Astrocyte (in vitro differentiated cells and primary cell): ENCODE measurements at regions not wholly inside any gene's neighbourhood (a gene's known extent, or its start where the extent isn't known, plus 50 kb on each side); places are given as distances from the start of the nearest gene placed in this dataset.
A peak's percentile ranks its signal among the peaks of the same experiment; 100 is the strongest.

Experiments
- DNase-seq: peaks from one replicate; pipeline ENCODE4 v3.0.0-alpha.2; 2010; ENCODE audit warnings: low read depth
- FAIRE-seq: peaks from 2 replicates; lab custom pipeline; 2011; peaks lifted over from hg19 to GRCh38; lab: Jason Lieb, UNC
- H2AFZ ChIP-seq: 2 replicates; pipeline ENCODE4 v1.6.0; 2012; ENCODE audit warnings: low read depth, low read length, inconsistent platforms
- H3K27ac ChIP-seq: 2 replicates; pipeline ENCODE4 v1.5.1; 2011; ENCODE audit warnings: low read depth, low read length, inconsistent platforms
- H3K27me3 ChIP-seq: 2 replicates; pipeline ENCODE4 v1.6.0; 2011; ENCODE audit warnings: low read length, inconsistent platforms; ENCODE audit not compliant: insufficient read depth
- H3K36me3 ChIP-seq: 2 replicates; pipeline ENCODE4 v1.5.1; 2011; ENCODE audit warnings: low read length, inconsistent platforms; ENCODE audit not compliant: insufficient read depth
- H3K4me1 ChIP-seq: 2 replicates; pipeline ENCODE4 v1.5.1; 2011; ENCODE audit warnings: low read length, inconsistent platforms; ENCODE audit not compliant: insufficient read depth
- H3K4me2 ChIP-seq: 2 replicates; pipeline ENCODE4 v1.6.0; 2012; ENCODE audit warnings: low read length, inconsistent platforms
- H3K4me3 ChIP-seq: 2 replicates; pipeline ENCODE4 v1.5.1; 2011; ENCODE audit warnings: low read depth, mild to moderate bottlenecking, low read length, inconsistent platforms; ENCODE audit not compliant: insufficient read depth
- H3K79me2 ChIP-seq: 2 replicates; pipeline ENCODE4 v1.6.0; 2012; ENCODE audit warnings: mild to moderate bottlenecking, low read length, inconsistent platforms; ENCODE audit not compliant: insufficient read depth
- H3K9ac ChIP-seq: 2 replicates; pipeline ENCODE4 v1.6.0; 2012; ENCODE audit warnings: mild to moderate bottlenecking, low read length, inconsistent platforms
- H3K9me3 ChIP-seq: 2 replicates; pipeline ENCODE4 v1.5.1; 2012; ENCODE audit warnings: low read depth, mild to moderate bottlenecking, low read length, inconsistent platforms; ENCODE audit not compliant: insufficient read depth
- H4K20me1 ChIP-seq: 2 replicates; pipeline ENCODE4 v1.6.0; 2012; ENCODE audit warnings: low read length, inconsistent platforms; ENCODE audit not compliant: insufficient read depth
- H3K27ac Mint-ChIP-seq: one replicate; pipeline ENCODE4 v1.8.0; 2021; ENCODE audit warnings: mild to moderate bottlenecking, mixed read lengths; ENCODE audit not compliant: unreplicated experiment
- H3K27me3 Mint-ChIP-seq: one replicate; pipeline ENCODE4 v1.8.0; 2021; ENCODE audit warnings: low read depth, mixed read lengths; ENCODE audit not compliant: unreplicated experiment
- H3K36me3 Mint-ChIP-seq: one replicate; pipeline ENCODE4 v1.8.0; 2021; ENCODE audit warnings: low read depth, mixed read lengths; ENCODE audit not compliant: unreplicated experiment
- H3K4me1 Mint-ChIP-seq: one replicate; pipeline ENCODE4 v1.8.0; 2021; ENCODE audit warnings: low read depth, mixed read lengths; ENCODE audit not compliant: unreplicated experiment
- H3K4me3 Mint-ChIP-seq: one replicate; pipeline ENCODE4 v1.8.0; 2021; ENCODE audit warnings: mild to moderate bottlenecking, moderate library complexity, mixed read lengths; ENCODE audit not compliant: unreplicated experiment
- H3K9me3 Mint-ChIP-seq: one replicate; pipeline ENCODE4 v1.8.0; 2021; ENCODE audit warnings: mild to moderate bottlenecking, mixed read lengths; ENCODE audit not compliant: unreplicated experiment
- EZH2 ChIP-seq: IDR thresholded peaks from 2 replicates; pipeline ENCODE4 v1.6.1; 2012; ENCODE audit warnings: mild to moderate bottlenecking, low read length, inconsistent platforms; ENCODE audit not compliant: insufficient read depth
- TF ChIP-seq, protein P1 (sequence below): IDR thresholded peaks from 2 replicates; pipeline ENCODE4 v1.5.1; 2011; ENCODE audit warnings: low read depth, mild to moderate bottlenecking, inconsistent platforms, low read length, moderate library complexity; ENCODE audit not compliant: insufficient read depth

DNA sequence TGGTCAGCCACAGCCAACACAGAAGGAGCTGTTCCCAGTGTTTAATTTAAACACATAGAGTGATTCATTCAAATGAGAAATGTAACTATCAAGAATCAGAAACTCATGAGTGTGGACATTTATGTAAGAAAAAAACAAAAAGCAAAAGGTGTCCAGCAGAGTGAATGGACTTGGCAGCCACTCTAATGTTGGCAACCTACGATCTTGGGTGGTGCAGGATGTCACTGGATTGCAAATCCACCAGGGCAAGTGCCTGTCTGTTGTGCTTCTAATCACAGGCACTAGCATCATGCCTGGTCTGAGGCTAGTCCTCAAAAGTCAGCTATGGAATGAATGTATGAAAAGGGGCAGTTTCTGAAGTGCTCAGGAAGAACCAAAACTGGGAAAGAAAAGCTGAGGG, 277.7 kb upstream of the CLNK start:
- no peak for DNase-seq
- Mint-ChIP-seq H3K36me3 (no peaks in the 10 kb centered on the region), H3K4me3 (no peak overlapping the region), H3K9me3 (no peaks in the 10 kb centered on the region), H3K4me1 (no peaks in the 10 kb centered on the region), H3K27me3 (peaks cover 28% of the 10 kb centered on the region), H3K27ac (no peak overlapping the region)
- no peak for TF ChIP-seq EZH2
- TF ChIP-seq, protein P1, sequence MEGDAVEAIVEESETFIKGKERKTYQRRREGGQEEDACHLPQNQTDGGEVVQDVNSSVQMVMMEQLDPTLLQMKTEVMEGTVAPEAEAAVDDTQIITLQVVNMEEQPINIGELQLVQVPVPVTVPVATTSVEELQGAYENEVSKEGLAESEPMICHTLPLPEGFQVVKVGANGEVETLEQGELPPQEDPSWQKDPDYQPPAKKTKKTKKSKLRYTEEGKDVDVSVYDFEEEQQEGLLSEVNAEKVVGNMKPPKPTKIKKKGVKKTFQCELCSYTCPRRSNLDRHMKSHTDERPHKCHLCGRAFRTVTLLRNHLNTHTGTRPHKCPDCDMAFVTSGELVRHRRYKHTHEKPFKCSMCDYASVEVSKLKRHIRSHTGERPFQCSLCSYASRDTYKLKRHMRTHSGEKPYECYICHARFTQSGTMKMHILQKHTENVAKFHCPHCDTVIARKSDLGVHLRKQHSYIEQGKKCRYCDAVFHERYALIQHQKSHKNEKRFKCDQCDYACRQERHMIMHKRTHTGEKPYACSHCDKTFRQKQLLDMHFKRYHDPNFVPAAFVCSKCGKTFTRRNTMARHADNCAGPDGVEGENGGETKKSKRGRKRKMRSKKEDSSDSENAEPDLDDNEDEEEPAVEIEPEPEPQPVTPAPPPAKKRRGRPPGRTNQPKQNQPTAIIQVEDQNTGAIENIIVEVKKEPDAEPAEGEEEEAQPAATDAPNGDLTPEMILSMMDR = no peak
- no peaks in the 10 kb centered on the region for H4K20me1 ChIP-seq
- H3K79me2 ChIP-seq = no peaks in the 10 kb centered on the region
- no peaks in the 10 kb centered on the region for H3K36me3 ChIP-seq
- no peak overlapping the region for H3K4me2 ChIP-seq
- H3K9me3 ChIP-seq = no peaks in the 10 kb centered on the region
- no peak overlapping the region for H3K27ac ChIP-seq
- H3K4me3 ChIP-seq = no peak overlapping the region
- H3K4me1 ChIP-seq = peaks cover 4% of the 10 kb centered on the region
- H3K27me3 ChIP-seq = no peaks in the 10 kb centered on the region
- no peak overlapping the region for H2AFZ ChIP-seq
- no peak overlapping the region for H3K9ac ChIP-seq
- FAIRE-seq = no peak

GRCh38 chr4:10960389-10960788, 275.8 kb upstream of the CLNK start:
- Mint-ChIP-seq H3K4me3 (no peak overlapping the region), H3K27me3 (peaks cover 28% of the 10 kb centered on the region), H3K9me3 (no peaks in the 10 kb centered on the region), H3K4me1 (no peaks in the 10 kb centered on the region), H3K27ac (no peak overlapping the region), H3K36me3 (no peaks in the 10 kb centered on the region)
- no peaks in the 10 kb centered on the region for H3K9me3 ChIP-seq
- H3K4me3 ChIP-seq = no peak overlapping the region
- no peaks in the 10 kb centered on the region for H4K20me1 ChIP-seq
- no peak for DNase-seq
- no peak overlapping the region for H3K27ac ChIP-seq
- H3K27me3 ChIP-seq = no peaks in the 10 kb centered on the region
- FAIRE-seq = no peak
- H3K79me2 ChIP-seq = no peaks in the 10 kb centered on the region
- H3K9ac ChIP-seq = no peak overlapping the region
- TF ChIP-seq, protein P1 = no peak
- no peak overlapping the region for H2AFZ ChIP-seq
- H3K36me3 ChIP-seq = no peaks in the 10 kb centered on the region
- no peak overlapping the region for H3K4me2 ChIP-seq
- H3K4me1 ChIP-seq = peaks cover 4% of the 10 kb centered on the region

DNA sequence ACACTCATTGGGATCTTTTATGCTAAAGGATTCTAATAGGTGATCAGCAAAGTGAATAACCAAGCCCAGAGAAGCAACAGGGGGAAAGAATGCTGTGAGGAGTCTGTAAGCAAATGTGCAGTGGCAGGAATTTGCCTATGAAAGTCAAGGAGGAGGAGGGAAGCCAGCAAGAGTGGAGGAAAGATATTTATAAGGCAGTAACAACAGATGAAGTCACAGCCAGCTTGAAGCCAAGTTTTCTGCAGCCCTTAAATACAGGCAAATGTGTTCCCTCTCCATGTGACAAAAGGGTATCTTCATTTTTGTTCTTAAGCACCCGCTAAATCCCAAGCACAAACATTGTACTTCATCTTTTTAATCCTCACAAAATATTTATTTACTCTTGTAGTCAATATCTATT, 275.0 kb upstream of the CLNK start:
- Mint-ChIP-seq H3K36me3 (no peaks in the 10 kb centered on the region), H3K4me1 (peaks cover 4% of the 10 kb centered on the region), H3K4me3 (no peak overlapping the region), H3K27me3 (peaks cover 24% of the 10 kb centered on the region), H3K9me3 (no peaks in the 10 kb centered on the region), H3K27ac (no peak overlapping the region)
- no peak overlapping the region for H3K9ac ChIP-seq
- DNase-seq = peak; percentile 13
- no peak overlapping the region for H3K27ac ChIP-seq
- no peaks in the 10 kb centered on the region for H4K20me1 ChIP-seq
- FAIRE-seq = no peak
- H3K79me2 ChIP-seq = no peaks in the 10 kb centered on the region
- no peak overlapping the region for H3K4me2 ChIP-seq
- H3K36me3 ChIP-seq = no peaks in the 10 kb centered on the region
- no peak overlapping the region for H2AFZ ChIP-seq
- peaks cover 7% of the 10 kb centered on the region for H3K4me1 ChIP-seq
- no peaks in the 10 kb centered on the region for H3K27me3 ChIP-seq
- no peak for TF ChIP-seq EZH2
- no peak overlapping the region for H3K4me3 ChIP-seq
- no peaks in the 10 kb centered on the region for H3K9me3 ChIP-seq
